ENCODE measurements at regions not wholly inside any gene's neighbourhood (a gene's known extent, or its start where the extent isn't known, plus 50 kb on each side); places are given as distances from the start of the nearest gene placed in this dataset.
A peak's percentile ranks its signal among the peaks of the same experiment; 100 is the strongest.
"Not testable (repeated sequence)": the region's sequence is repeated elsewhere in the genome, so short reads cannot be mapped to it uniquely, and the experiment has no call there.

DNA sequence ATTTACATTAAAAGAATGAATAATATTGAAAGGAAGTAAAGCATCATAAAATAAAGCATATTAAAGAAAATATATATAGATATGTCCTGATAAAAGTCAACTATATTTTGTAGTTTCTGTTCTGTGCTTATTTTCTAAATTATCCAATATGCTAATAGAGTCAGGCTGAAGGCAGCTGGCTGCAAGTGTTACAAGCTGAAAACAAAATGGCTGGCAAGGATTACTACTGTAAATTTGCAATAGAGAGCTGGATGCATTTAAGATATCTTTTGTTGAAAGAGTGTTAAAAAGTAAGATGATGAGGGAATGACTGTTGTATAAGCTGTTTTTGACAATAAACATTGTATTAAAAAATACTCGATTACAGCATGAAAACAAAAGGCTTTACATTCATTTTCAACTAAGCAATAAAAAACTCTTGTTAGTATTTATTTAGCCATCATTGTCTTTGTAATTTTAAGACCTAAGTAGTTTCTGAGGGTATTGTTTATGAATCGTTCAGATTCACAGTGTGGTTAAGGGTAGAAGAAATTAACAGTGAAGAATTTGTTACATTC lies 76.3 kb downstream of the TANC2 start:
- intact Hi-C loops (cut with DNase I) = no loop called here
- peak in 2 of 4 donors; percentile 17 to 26 for DNase-seq
- Histone ChIP-seq H3K27me3 (no peaks in the 10 kb centered on the region), H3K27ac (no peak overlapping the region), H3K9me3 (no peaks in the 10 kb centered on the region), H3K4me3 (no peak overlapping the region), H3K4me1 (peaks cover 0 to 14% of the 10 kb centered on the region in 2 donors), H3K36me3 (no peaks in the 10 kb centered on the region)
- ATAC-seq = no peak
- no peak for TF ChIP-seq CTCF (IDR thresholded peaks at IDR 0.05)

DNA sequence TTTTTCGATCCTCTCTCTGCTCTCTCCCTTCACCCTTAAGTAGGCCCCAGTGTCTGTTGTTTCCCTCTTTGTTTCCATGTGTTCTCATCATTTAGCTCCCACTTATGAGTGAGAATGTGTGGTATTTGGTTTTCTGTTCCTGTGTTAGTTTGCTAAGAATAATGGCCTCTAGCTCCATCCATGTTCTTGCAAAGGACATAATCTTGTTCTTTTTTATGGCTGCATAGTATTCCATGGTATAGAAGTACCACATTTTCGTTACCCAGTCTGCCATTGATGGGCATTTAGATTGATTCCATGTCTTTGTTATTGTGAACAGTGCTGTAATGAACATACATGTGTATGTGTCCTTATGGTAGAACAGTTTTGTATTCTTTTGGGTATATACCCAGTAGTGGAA lies 91.5 kb downstream of the TANC2 start:
- H3K27ac ChIP-seq; H3K36me3 ChIP-seq; H3K27me3 ChIP-seq; ATAC-seq; H3K4me1 ChIP-seq; DNase-seq; intact Hi-C loops (cut with DNase I); H3K4me3 ChIP-seq; H3K9me3 ChIP-seq: not testable (repeated sequence)

GRCh38 chr17:63066158-63066813 lies 100.3 kb downstream of the TANC2 start:
- TF ChIP-seq CTCF (IDR thresholded peaks at IDR 0.05) = no peak
- no peaks in the 10 kb centered on the region for H3K36me3 ChIP-seq
- intact Hi-C loops (cut with DNase I) = no loop called here
- DNase-seq = peak in 1 of 4 donors; percentile 47
- no peaks in the 10 kb centered on the region for H3K4me1 ChIP-seq
- H3K27me3 ChIP-seq = no peaks in the 10 kb centered on the region
- no peaks in the 10 kb centered on the region for H3K9me3 ChIP-seq
- no peak for ATAC-seq
- H3K4me3 ChIP-seq = no peak overlapping the region
- no peak overlapping the region for H3K27ac ChIP-seq

GRCh38 chr17:63069245-63069644 lies 103.2 kb downstream of the TANC2 start:
- no peaks in the 10 kb centered on the region for H3K36me3 ChIP-seq
- no peaks in the 10 kb centered on the region for H3K4me1 ChIP-seq
- TF ChIP-seq CTCF (IDR thresholded peaks at IDR 0.05) = no peak
- H3K9me3 ChIP-seq = no peaks in the 10 kb centered on the region
- DNase-seq (no peak), ATAC-seq (no peak)
- H3K4me3 ChIP-seq = no peak overlapping the region
- no peaks in the 10 kb centered on the region for H3K27me3 ChIP-seq
- intact Hi-C loops (cut with DNase I) = no loop called here
- no peak overlapping the region for H3K27ac ChIP-seq

- no peak overlapping the region for H3K4me3 ChIP-seq
- H3K4me1 ChIP-seq = no peaks in the 10 kb centered on the region
- no peak for TF ChIP-seq CTCF (IDR thresholded peaks at IDR 0.05)
- ATAC-seq = no peak
- no peak for DNase-seq
- no peaks in the 10 kb centered on the region for H3K9me3 ChIP-seq
- intact Hi-C loops (cut with DNase I) = no loop called here
- no peaks in the 10 kb centered on the region for H3K36me3 ChIP-seq
- H3K27ac ChIP-seq = no peak overlapping the region
- no peaks in the 10 kb centered on the region for H3K27me3 ChIP-seq
These were observed 104.0 kb downstream of the TANC2 start for GRCh38 chr17:63070031-63070430.

GRCh38 chr17:63071797-63072196 lies 105.8 kb downstream of the TANC2 start:
- intact Hi-C loops (cut with DNase I) = no loop called here
- no peak overlapping the region for H3K27ac ChIP-seq
- DNase-seq (no peak), ATAC-seq (no peak)
- H3K4me3 ChIP-seq = no peak overlapping the region
- no peaks in the 10 kb centered on the region for H3K4me1 ChIP-seq
- H3K27me3 ChIP-seq = no peaks in the 10 kb centered on the region
- no peak for TF ChIP-seq CTCF (IDR thresholded peaks at IDR 0.05)
- H3K9me3 ChIP-seq = no peaks in the 10 kb centered on the region
- H3K36me3 ChIP-seq = no peaks in the 10 kb centered on the region

Data from left lung (tissue), 4 donors.